Epithelial cell of proximal tubule (primary cell): ENCODE measurements at regions not wholly inside any gene's neighbourhood (a gene's known extent, or its start where the extent isn't known, plus 50 kb on each side); places are given as distances from the start of the nearest gene placed in this dataset.

Experiments
- DNase-seq: peaks from one replicate; pipeline ENCODE4 v3.0.0-alpha.2; 2011; ENCODE audit warnings: low read depth
- H3K4me3 ChIP-seq: 2 replicates; pipeline ENCODE4 v1.5.1; 2011; ENCODE audit warnings: low read depth, mild to moderate bottlenecking, low read length
- TF ChIP-seq, protein P1 (sequence below): conservative IDR thresholded peaks from 2 replicates; pipeline ENCODE4 v1.5.1; 2012; ENCODE audit warnings: low read depth, mild to moderate bottlenecking, low read length

DNA sequence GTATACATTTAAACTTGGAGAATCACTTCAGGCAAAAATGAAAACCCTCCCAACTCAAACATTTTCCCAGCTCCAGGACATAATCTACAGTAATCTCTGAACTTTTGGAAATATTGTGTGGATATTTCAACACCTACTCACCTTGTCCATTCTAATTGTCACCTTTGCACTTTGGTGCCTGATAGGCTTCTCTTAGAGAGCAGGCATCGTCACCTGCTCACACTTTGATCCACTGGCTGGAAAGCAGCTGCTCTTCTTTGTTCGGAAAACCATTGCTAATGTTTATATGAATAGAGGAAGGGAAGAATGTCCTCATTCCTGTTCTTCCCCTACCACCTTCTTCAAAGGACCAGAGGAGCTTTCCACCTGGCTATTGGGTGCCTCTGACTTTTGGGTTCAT lies 411.2 kb downstream of the FGF9 start:
- TF ChIP-seq, protein P1, sequence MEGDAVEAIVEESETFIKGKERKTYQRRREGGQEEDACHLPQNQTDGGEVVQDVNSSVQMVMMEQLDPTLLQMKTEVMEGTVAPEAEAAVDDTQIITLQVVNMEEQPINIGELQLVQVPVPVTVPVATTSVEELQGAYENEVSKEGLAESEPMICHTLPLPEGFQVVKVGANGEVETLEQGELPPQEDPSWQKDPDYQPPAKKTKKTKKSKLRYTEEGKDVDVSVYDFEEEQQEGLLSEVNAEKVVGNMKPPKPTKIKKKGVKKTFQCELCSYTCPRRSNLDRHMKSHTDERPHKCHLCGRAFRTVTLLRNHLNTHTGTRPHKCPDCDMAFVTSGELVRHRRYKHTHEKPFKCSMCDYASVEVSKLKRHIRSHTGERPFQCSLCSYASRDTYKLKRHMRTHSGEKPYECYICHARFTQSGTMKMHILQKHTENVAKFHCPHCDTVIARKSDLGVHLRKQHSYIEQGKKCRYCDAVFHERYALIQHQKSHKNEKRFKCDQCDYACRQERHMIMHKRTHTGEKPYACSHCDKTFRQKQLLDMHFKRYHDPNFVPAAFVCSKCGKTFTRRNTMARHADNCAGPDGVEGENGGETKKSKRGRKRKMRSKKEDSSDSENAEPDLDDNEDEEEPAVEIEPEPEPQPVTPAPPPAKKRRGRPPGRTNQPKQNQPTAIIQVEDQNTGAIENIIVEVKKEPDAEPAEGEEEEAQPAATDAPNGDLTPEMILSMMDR: no peak
- no peak for DNase-seq
- H3K4me3 ChIP-seq: no peak overlapping the region

DNA sequence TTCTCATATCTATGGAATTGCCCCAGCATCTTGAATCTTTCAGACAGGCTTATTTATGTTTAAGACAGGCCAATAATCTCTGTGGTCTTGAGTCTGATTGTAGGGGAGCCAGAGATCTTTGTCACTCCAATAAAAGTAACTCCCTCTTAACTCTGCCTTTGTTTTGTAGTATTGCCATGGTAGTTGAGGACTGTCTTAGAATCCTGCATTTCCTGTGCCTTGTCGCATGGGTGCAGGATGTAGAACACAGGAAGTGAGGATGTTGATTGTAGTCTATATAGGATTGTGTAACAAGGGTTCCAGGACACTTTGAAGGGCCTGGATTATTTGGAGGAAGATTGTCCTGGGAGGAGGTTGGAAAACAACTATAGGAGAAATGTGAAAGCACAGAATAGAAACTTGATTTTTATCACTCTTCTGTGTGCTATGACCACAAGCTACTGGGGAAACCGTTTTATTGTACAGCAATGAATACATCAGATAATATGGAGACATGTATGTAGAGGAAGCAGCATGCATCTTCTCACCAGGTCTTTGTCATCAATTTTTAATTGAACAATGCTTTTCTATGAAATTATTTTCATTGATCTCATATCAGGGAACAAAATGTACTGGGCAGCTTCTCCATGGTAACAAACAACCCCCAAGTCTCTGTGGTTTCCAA lies 411.7 kb downstream of the FGF9 start:
- DNase-seq: no peak
- TF ChIP-seq, protein P1: no peak
- no peak overlapping the region for H3K4me3 ChIP-seq

DNA sequence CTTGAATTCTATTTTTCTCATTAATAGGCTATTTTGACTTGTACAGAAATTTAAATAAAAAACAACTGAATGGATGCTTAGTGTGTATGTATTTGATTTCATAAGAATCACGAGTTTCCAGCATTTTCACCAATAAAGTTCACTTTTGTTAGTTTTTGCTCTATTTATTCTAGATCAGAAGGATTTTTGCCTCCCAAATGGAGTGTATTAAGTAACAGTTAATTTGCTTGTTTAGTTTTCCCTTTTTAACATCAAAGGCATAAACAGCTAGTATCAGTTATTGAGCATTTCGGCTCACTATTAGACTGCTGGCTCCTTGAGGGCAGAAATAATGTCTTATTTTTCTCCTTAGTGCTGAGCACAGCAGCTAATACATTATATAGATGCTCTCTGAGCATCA lies 414.1 kb downstream of the FGF9 start:
- H3K4me3 ChIP-seq: no peak overlapping the region
- DNase-seq: no peak
- TF ChIP-seq, protein P1: no peak

- no peak for DNase-seq
- TF ChIP-seq, protein P1: no peak
- H3K4me3 ChIP-seq: no peak overlapping the region
Measured at GRCh38 chr13:22086597-22087330, 415.9 kb downstream of the FGF9 start.

DNA sequence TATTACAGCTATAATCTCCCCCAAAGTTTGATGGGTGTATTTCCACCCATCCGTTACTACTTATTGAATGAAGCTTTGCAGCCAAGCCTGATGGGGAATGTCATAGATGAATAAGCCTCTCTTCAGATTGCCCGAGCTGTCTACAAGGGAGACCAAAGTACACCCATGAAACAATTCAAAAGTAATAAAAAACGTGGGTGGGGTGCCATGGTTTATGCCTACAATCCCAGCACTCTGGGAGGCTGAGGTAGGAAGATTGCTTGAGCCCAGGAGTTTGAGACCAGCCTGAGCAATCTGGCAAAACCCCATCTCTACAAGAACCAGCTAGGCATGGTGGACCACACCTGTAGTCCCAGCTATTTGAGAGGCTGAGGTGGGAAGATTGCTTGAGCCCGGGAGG lies 419.2 kb downstream of the FGF9 start:
- no peak for DNase-seq
- TF ChIP-seq, protein P1: no peak
- H3K4me3 ChIP-seq: no peak overlapping the region

DNA sequence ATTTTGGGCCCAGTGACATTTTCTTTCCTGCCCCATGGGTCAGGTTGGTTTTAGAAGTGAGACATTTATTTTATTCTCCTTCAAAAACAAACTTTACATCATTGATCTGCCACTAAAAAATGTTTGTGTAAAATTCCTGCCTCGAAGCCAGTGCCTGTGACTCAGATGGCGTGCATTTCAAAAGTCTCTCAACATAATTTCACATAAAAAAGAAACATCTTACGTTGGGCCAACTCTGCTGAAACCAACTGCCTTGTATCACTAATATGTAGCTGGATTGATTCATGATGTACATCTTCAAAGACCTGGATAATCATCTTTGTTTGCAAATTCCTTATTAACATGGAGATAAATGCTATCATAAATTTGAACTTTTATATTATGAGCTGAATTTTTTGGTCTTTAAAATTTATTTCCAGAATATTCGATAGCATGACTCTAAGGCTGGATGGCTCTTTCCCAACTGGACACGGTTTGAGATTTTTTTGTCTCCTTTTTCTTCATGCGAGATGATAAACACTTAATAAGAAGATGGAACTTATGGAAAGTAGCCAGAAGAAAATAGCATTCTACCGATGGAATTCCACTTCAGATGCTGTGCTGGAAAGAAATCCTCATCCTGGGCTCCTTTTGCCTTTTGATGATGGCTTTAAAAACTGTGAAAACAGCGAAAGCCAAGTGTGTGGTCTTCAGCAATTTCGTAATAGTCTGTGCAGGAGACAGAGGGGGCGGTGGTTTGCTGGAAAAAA lies 420.5 kb downstream of the FGF9 start:
- H3K4me3 ChIP-seq: no peak overlapping the region
- TF ChIP-seq, protein P1: no peak
- no peak for DNase-seq
